Duodenal mucosa (tissue), 2 donors: ENCODE measurements at regions not wholly inside any gene's neighbourhood (a gene's known extent, or its start where the extent isn't known, plus 50 kb on each side); places are given as distances from the start of the nearest gene placed in this dataset.

ENCODE experiments used
- H3K27ac ChIP-seq: one replicate; pipeline ENCODE4 v1.7.0; 2013; ENCODE audit warnings: low read depth, low read length
- H3K27me3 ChIP-seq, 2 donors: one replicate each; pipeline ENCODE4 v1.7.0; 2013; ENCODE audit warnings: low read length in 2 of 2, control low read depth in 1 of 2; ENCODE audit not compliant: insufficient read depth in 2 of 2, control insufficient read depth in 1 of 2
- H3K36me3 ChIP-seq, 2 donors: one replicate each; pipeline ENCODE4 v1.7.0; 2013; ENCODE audit warnings: low read length in 2 of 2, control low read depth in 1 of 2; ENCODE audit not compliant: insufficient read depth in 2 of 2, control insufficient read depth in 1 of 2
- H3K4me1 ChIP-seq, 2 donors: one replicate each; pipeline ENCODE4 v1.7.0; 2013; ENCODE audit warnings: low read length in 2 of 2, control low read depth in 1 of 2; ENCODE audit not compliant: insufficient read depth in 2 of 2, control insufficient read depth in 1 of 2
- H3K4me3 ChIP-seq, 2 donors: one replicate each; pipeline ENCODE4 v1.7.0; 2013; ENCODE audit warnings: low read length in 2 of 2, low read depth in 1 of 2
- H3K9ac ChIP-seq, 2 donors: one replicate each; pipeline ENCODE4 v1.7.0; 2013; ENCODE audit warnings: low read length in 2 of 2, low read depth in 1 of 2
- H3K9me3 ChIP-seq, 2 donors: one replicate each; pipeline ENCODE4 v1.7.0; 2013; ENCODE audit warnings: low read length in 2 of 2, control low read depth in 1 of 2; ENCODE audit not compliant: control insufficient read depth in 1 of 2

- H3K36me3 ChIP-seq: no peaks in the 10 kb centered on the region
- no peaks in the 10 kb centered on the region for H3K27me3 ChIP-seq
- H3K9me3 ChIP-seq: no peaks in the 10 kb centered on the region
- no peak overlapping the region for H3K9ac ChIP-seq
- no peaks in the 10 kb centered on the region for H3K4me1 ChIP-seq
- no peak overlapping the region for H3K27ac ChIP-seq
- no peak overlapping the region for H3K4me3 ChIP-seq
Observed at GRCh38 chr15:85886309-85886811, 91.6 kb upstream of the KLHL25 start.

GRCh38 chr15:85889956-85890619 lies 95.4 kb upstream of the KLHL25 start:
- H3K9ac ChIP-seq: no peak overlapping the region
- no peak overlapping the region for H3K4me3 ChIP-seq
- H3K36me3 ChIP-seq: no peaks in the 10 kb centered on the region
- H3K9me3 ChIP-seq: no peaks in the 10 kb centered on the region
- peaks cover 0 to 2% of the 10 kb centered on the region in 2 donors for H3K27me3 ChIP-seq
- H3K4me1 ChIP-seq: no peaks in the 10 kb centered on the region
- no peak overlapping the region for H3K27ac ChIP-seq

- no peaks in the 10 kb centered on the region for H3K36me3 ChIP-seq
- no peak overlapping the region for H3K4me3 ChIP-seq
- H3K27me3 ChIP-seq: peaks cover 0 to 2% of the 10 kb centered on the region in 2 donors
- H3K4me1 ChIP-seq: no peaks in the 10 kb centered on the region
- no peak overlapping the region for H3K9ac ChIP-seq
- H3K27ac ChIP-seq: no peak overlapping the region
- no peaks in the 10 kb centered on the region for H3K9me3 ChIP-seq
Observed at GRCh38 chr15:85890620-85890980, 95.9 kb upstream of the KLHL25 start.

- Histone ChIP-seq H3K4me3 (no peak overlapping the region), H3K27ac (no peak overlapping the region), H3K9ac (no peak overlapping the region), H3K4me1 (no peaks in the 10 kb centered on the region), H3K9me3 (no peaks in the 10 kb centered on the region), H3K27me3 (peaks cover 0 to 2% of the 10 kb centered on the region in 2 donors), H3K36me3 (no peaks in the 10 kb centered on the region)
Observed at GRCh38 chr15:85891470-85891869, 96.7 kb upstream of the KLHL25 start.

- Histone ChIP-seq H3K27me3 (peaks cover 0 to 2% of the 10 kb centered on the region in 2 donors), H3K4me1 (no peaks in the 10 kb centered on the region), H3K36me3 (no peaks in the 10 kb centered on the region), H3K27ac (no peak overlapping the region), H3K9ac (no peak overlapping the region), H3K4me3 (no peak overlapping the region), H3K9me3 (no peaks in the 10 kb centered on the region)
Observed at GRCh38 chr15:85892232-85892631, 97.5 kb upstream of the KLHL25 start.

GRCh38 chr15:85897207-85897894 lies 102.6 kb upstream of the KLHL25 start:
- Histone ChIP-seq H3K9me3 (no peaks in the 10 kb centered on the region), H3K4me1 (no peaks in the 10 kb centered on the region), H3K36me3 (no peaks in the 10 kb centered on the region), H3K9ac (no peak overlapping the region), H3K27me3 (peaks cover 0 to 2% of the 10 kb centered on the region in 2 donors), H3K27ac (no peak overlapping the region), H3K4me3 (no peak overlapping the region)

GRCh38 chr15:85897895-85898717 lies 103.4 kb upstream of the KLHL25 start:
- Histone ChIP-seq H3K36me3 (no peaks in the 10 kb centered on the region), H3K4me3 (no peak overlapping the region), H3K27ac (no peak overlapping the region), H3K9ac (no peak overlapping the region), H3K9me3 (no peaks in the 10 kb centered on the region), H3K27me3 (peaks cover 0 to 2% of the 10 kb centered on the region in 2 donors), H3K4me1 (no peaks in the 10 kb centered on the region)

- Histone ChIP-seq H3K36me3 (no peaks in the 10 kb centered on the region), H3K9me3 (no peaks in the 10 kb centered on the region), H3K27ac (no peak overlapping the region), H3K9ac (no peak overlapping the region), H3K27me3 (peaks cover 0 to 2% of the 10 kb centered on the region in 2 donors), H3K4me3 (no peak overlapping the region), H3K4me1 (no peaks in the 10 kb centered on the region)
Observed at GRCh38 chr15:85899927-85900326, 105.2 kb upstream of the KLHL25 start.

- Histone ChIP-seq H3K27me3 (no peaks in the 10 kb centered on the region), H3K36me3 (no peaks in the 10 kb centered on the region), H3K4me1 (no peaks in the 10 kb centered on the region), H3K27ac (no peak overlapping the region), H3K4me3 (no peak overlapping the region), H3K9me3 (no peaks in the 10 kb centered on the region), H3K9ac (no peak overlapping the region)
Observed at GRCh38 chr15:85905751-85906450, 111.2 kb upstream of the KLHL25 start.
